PC-3 (cell line): ENCODE measurements at regions not wholly inside any gene's neighbourhood (a gene's known extent, or its start where the extent isn't known, plus 50 kb on each side); places are given as distances from the start of the nearest gene placed in this dataset.

Source experiments
- ATAC-seq: fragments of 200-7000 bp; cut with Tn5 transposase; 2 replicates; pipeline ENCODE4 v1.9.1; 2020; ENCODE audit warnings: mild to moderate bottlenecking, moderate library complexity
- BruUV-seq: library from RNA; stranded (reverse); fragments of 400-500 nt; replicated peaks from 2 replicates; lab custom pipeline; 2021; lab: Mats Ljungman, UMichigan
- CTCF ChIA-PET: fragments of 300-600 bp; sonication (Branson Sonifier 250); formaldehyde crosslinking; loops from one replicate; lab custom pipeline; 2022; ENCODE audit warnings: antibody characterized with exemption; lab: Charles Lee
- POLR2A ChIA-PET: fragments of 300-600 bp; sonication (Branson Sonifier 250); formaldehyde crosslinking; loops from one replicate; lab custom pipeline; 2022; ENCODE audit warnings: antibody characterized with exemption; ENCODE audit not compliant: unreplicated experiment; lab: Charles Lee
- DNase-seq: peaks from one replicate; pipeline ENCODE4 v3.0.0-alpha.2; 2015
- H2AFZ ChIP-seq: fragments of 300-600 bp; sonication (generic); 2 replicates; pipeline ENCODE4 v1.6.0; 2016; ENCODE audit warnings: antibody characterized with exemption, low read length
- H3F3A ChIP-seq: fragments of 300-600 bp; sonication (generic); one replicate; pipeline ENCODE4 v1.6.0; 2017; ENCODE audit warnings: antibody characterized with exemption, low read length, control low read depth, mild to moderate bottlenecking; ENCODE audit not compliant: unreplicated experiment
- H3K27ac ChIP-seq: fragments of 300-600 bp; sonication (generic); 2 replicates; pipeline ENCODE4 v1.5.1; 2016; ENCODE audit warnings: mild to moderate bottlenecking, low read length
- H3K27me3 ChIP-seq: fragments of 300-600 bp; sonication (generic); 2 replicates; pipeline ENCODE4 v1.6.1; 2016; ENCODE audit warnings: low read length, mixed read lengths
- H3K36me3 ChIP-seq: fragments of 300-600 bp; sonication (generic); 2 replicates; pipeline ENCODE4 v1.6.1; 2016; ENCODE audit warnings: low read depth, mixed run types, low read length, mixed read lengths
- H3K4me1 ChIP-seq: fragments of 300-600 bp; sonication (generic); 2 replicates; pipeline ENCODE4 v1.5.1; 2016; ENCODE audit warnings: low read length; ENCODE audit not compliant: insufficient read depth
- H3K4me2 ChIP-seq: fragments of 300-600 bp; sonication (generic); 2 replicates; pipeline ENCODE4 v1.6.0; 2016; ENCODE audit warnings: low read length
- H3K4me3 ChIP-seq: fragments of 300-600 bp; sonication (generic); 2 replicates; pipeline ENCODE4 v1.5.1; 2016; ENCODE audit warnings: mild to moderate bottlenecking, low read length, mixed read lengths
- H3K79me2 ChIP-seq: fragments of 300-600 bp; sonication (generic); 2 replicates; pipeline ENCODE4 v1.6.1; 2017; ENCODE audit warnings: low read length, mixed read lengths
- H3K9ac ChIP-seq: fragments of 300-600 bp; sonication (generic); 2 replicates; pipeline ENCODE4 v1.6.0; 2016; ENCODE audit warnings: mild to moderate bottlenecking, low read length
- H3K9me2 ChIP-seq: fragments of 300-600 bp; sonication (generic); replicated peaks from 2 replicates; pipeline ENCODE4 v1.6.1; 2016; ENCODE audit warnings: mixed run types, low read length, mixed read lengths
- H3K9me3 ChIP-seq: fragments of 300-600 bp; sonication (generic); 2 replicates; pipeline ENCODE4 v1.6.1; 2016; ENCODE audit warnings: low read length, mixed read lengths
- H4K20me1 ChIP-seq: fragments of 300-600 bp; sonication (generic); 2 replicates; pipeline ENCODE4 v1.6.1; 2016; ENCODE audit warnings: low read length, mixed read lengths
- EZH2 ChIP-seq: fragments of 300-600 bp; sonication (generic); IDR thresholded peaks from one replicate; pipeline ENCODE4 v1.6.1; 2017; ENCODE audit warnings: antibody characterized with exemption, mild to moderate bottlenecking, low read length; ENCODE audit not compliant: unreplicated experiment
- EZH2phosphoT487 ChIP-seq: fragments of 300-600 bp; sonication (generic); IDR thresholded peaks from 2 replicates; pipeline ENCODE4 v1.6.1; 2018; ENCODE audit warnings: mild to moderate bottlenecking, antibody characterized with exemption, low read length, borderline replicate concordance
- intact Hi-C: fragments of 100-400 bp; cut with micrococcal nuclease; formaldehyde crosslinking; loops from 2 replicates; pipeline ENCODE4 v1.9.0; 2023
- TF ChIP-seq, protein P1 (sequence below): fragments of 300-600 bp; sonication (generic); conservative IDR thresholded peaks from 2 replicates; pipeline ENCODE4 v1.5.1; 2017; ENCODE audit warnings: antibody characterized with exemption, low read depth, mild to moderate bottlenecking, low read length

GRCh38 chr11:45028911-45029682 lies 78.4 kb upstream of the TP53I11 start:
- H2AFZ ChIP-seq, result no peak overlapping the region
- no peaks in the 10 kb centered on the region for H4K20me1 ChIP-seq
- BruUV-seq, result no TSS peak
- intact Hi-C loops, result no loop called here
- H3K27me3 ChIP-seq, result no peaks in the 10 kb centered on the region
- H3K4me2 ChIP-seq, result no peak overlapping the region
- DNase-seq (no peak), ATAC-seq (no peak)
- no peaks in the 10 kb centered on the region; the same call in 1 of the 2 replicates for H3K4me1 ChIP-seq
- no peaks in the 10 kb centered on the region for H3K9me2 ChIP-seq
- no peaks in the 10 kb centered on the region for H3K9me3 ChIP-seq
- TF ChIP-seq, protein P1, sequence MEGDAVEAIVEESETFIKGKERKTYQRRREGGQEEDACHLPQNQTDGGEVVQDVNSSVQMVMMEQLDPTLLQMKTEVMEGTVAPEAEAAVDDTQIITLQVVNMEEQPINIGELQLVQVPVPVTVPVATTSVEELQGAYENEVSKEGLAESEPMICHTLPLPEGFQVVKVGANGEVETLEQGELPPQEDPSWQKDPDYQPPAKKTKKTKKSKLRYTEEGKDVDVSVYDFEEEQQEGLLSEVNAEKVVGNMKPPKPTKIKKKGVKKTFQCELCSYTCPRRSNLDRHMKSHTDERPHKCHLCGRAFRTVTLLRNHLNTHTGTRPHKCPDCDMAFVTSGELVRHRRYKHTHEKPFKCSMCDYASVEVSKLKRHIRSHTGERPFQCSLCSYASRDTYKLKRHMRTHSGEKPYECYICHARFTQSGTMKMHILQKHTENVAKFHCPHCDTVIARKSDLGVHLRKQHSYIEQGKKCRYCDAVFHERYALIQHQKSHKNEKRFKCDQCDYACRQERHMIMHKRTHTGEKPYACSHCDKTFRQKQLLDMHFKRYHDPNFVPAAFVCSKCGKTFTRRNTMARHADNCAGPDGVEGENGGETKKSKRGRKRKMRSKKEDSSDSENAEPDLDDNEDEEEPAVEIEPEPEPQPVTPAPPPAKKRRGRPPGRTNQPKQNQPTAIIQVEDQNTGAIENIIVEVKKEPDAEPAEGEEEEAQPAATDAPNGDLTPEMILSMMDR, result no peak
- TF ChIP-seq EZH2phosphoT487 (no peak), EZH2 (no peak)
- no peaks in the 10 kb centered on the region for H3F3A ChIP-seq
- POLR2A ChIA-PET, result no interaction called here
- no peaks in the 10 kb centered on the region for H3K79me2 ChIP-seq
- no peaks in the 10 kb centered on the region for H3K36me3 ChIP-seq
- CTCF ChIA-PET, result no interaction called here
- no peak overlapping the region for H3K4me3 ChIP-seq
- no peak overlapping the region for H3K27ac ChIP-seq
- no peak overlapping the region for H3K9ac ChIP-seq

- H3K4me3 ChIP-seq, result no peak overlapping the region
- ChIA-PET CTCF (interaction anchor here (0.6 kb wide), 1 partner anchor 62 kb away, joined by 3 read pairs; no protein-coding TSS in a partner anchor), POLR2A (no interaction called here)
- H3K27ac ChIP-seq, result no peak overlapping the region
- H3K9ac ChIP-seq, result no peak overlapping the region
- TF ChIP-seq EZH2, result no peak
- TF ChIP-seq, protein P1, result no peak
- H3K4me2 ChIP-seq, result no peak overlapping the region
- ATAC-seq (no peak), DNase-seq (no peak)
- no peaks in the 10 kb centered on the region; the same call in 1 of the 2 replicates for H3K4me1 ChIP-seq
- no peaks in the 10 kb centered on the region for H3K27me3 ChIP-seq
- no peaks in the 10 kb centered on the region for H3K36me3 ChIP-seq
- intact Hi-C loops, result no loop called here
- H3K9me3 ChIP-seq, result no peaks in the 10 kb centered on the region
- H4K20me1 ChIP-seq, result no peaks in the 10 kb centered on the region
- no peaks in the 10 kb centered on the region for H3F3A ChIP-seq
- no TSS peak for BruUV-seq
- no peak overlapping the region for H2AFZ ChIP-seq
- no peaks in the 10 kb centered on the region for H3K79me2 ChIP-seq
- H3K9me2 ChIP-seq, result no peaks in the 10 kb centered on the region
Observed at GRCh38 chr11:45030778-45031177, 80.1 kb upstream of the TP53I11 start.

DNA sequence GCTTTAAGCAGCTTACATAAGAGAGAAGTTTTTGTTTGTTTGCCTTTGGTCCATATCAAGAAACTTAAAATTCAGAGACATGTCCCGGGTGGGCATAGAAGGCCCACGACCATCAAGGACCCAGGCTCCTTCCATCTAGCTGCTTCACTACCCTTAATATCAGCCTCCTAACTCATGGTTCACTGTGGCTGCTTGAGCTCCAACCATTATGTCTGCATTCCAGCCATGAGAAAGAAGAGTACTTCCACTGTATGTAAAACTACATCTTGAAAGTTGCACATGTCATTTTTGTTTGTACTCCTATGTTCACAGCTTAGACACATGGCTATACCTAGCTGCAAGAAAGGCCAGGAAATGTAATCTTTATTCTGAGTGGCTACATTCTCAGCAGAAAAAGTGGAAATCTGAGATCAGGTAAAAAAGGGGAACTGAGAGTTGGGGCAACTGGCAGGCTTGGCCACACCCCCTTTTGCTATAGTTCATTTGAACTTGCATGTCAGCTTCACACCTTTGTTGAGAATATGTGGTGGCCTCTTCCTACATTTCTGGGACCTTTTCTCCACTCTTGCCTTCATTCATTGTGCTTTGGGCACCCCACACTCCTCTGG lies 81.3 kb upstream of the TP53I11 start:
- Histone ChIP-seq H3K4me1 (peaks cover 3% of the 10 kb centered on the region; the same call in 1 of the 2 replicates), H3K27ac (no peak overlapping the region), H3K9me3 (no peaks in the 10 kb centered on the region), H3K9ac (no peak overlapping the region), H4K20me1 (no peaks in the 10 kb centered on the region), H3K36me3 (no peaks in the 10 kb centered on the region), H3K27me3 (no peaks in the 10 kb centered on the region), H3K79me2 (no peaks in the 10 kb centered on the region), H2AFZ (no peak overlapping the region), H3F3A (no peaks in the 10 kb centered on the region), H3K4me3 (no peak overlapping the region), H3K9me2 (no peaks in the 10 kb centered on the region), H3K4me2 (no peak overlapping the region)
- TF ChIP-seq, protein P1, result no peak
- TF ChIP-seq EZH2phosphoT487 (no peak), EZH2 (no peak)
- DNase-seq (no peak), ATAC-seq (no peak)
- no TSS peak for BruUV-seq
- ChIA-PET CTCF (no interaction called here), POLR2A (no interaction called here)
- intact Hi-C loops, result no loop called here
